Kidney epithelial cell (primary cell): ENCODE measurements at regions not wholly inside any gene's neighbourhood (a gene's known extent, or its start where the extent isn't known, plus 50 kb on each side); places are given as distances from the start of the nearest gene placed in this dataset.

Experiments used
- DNase-seq: peaks from one replicate; pipeline ENCODE4 v3.0.0-alpha.2; 2010; ENCODE audit warnings: low read depth
- H3K27me3 ChIP-seq: 2 replicates; pipeline ENCODE4 v1.6.0; 2011; ENCODE audit warnings: low read length; ENCODE audit not compliant: control insufficient read depth, insufficient read depth
- H3K36me3 ChIP-seq: 2 replicates; pipeline ENCODE4 v1.5.1; 2011; ENCODE audit warnings: low read length; ENCODE audit not compliant: control insufficient read depth, insufficient read depth
- H3K4me3 ChIP-seq: 2 replicates; pipeline ENCODE4 v1.5.1; 2011; ENCODE audit warnings: low read depth, mild to moderate bottlenecking, control low read depth, low read length
- CTCF ChIP-seq: IDR thresholded peaks from 2 replicates; pipeline ENCODE4 v1.5.1; 2011; ENCODE audit warnings: mild to moderate bottlenecking, moderate library complexity, low read length, control low read depth, inconsistent platforms; ENCODE audit not compliant: insufficient read depth, poor library complexity, severe bottlenecking

GRCh38 chr7:53101026-53101425 is 65.6 kb downstream of the POM121L12 start:
- no peak for TF ChIP-seq CTCF
- H3K36me3 ChIP-seq = no peaks in the 10 kb centered on the region
- no peaks in the 10 kb centered on the region for H3K27me3 ChIP-seq
- H3K4me3 ChIP-seq = no peak overlapping the region
- DNase-seq = no peak

DNA sequence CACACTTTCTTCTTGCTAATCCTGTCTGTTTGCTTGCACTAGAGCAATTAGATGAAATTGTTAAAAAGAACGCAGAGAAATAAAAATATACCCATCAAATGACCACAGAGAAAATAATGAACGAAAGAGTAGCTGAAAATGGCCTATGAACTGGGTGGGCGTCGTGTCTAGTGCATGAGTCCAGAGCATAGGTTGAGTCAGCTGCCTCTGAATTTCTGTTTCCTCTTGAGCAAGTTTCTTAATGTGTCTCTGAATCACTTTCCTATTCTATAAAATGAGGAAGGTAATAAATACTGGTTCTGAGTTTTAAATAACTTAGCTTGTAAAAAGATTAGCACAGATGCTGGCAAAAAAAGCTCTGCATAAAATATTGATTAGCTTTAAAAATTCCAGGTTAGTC is 75.0 kb downstream of the POM121L12 start:
- no peak for DNase-seq
- TF ChIP-seq CTCF = no peak
- Histone ChIP-seq H3K36me3 (no peaks in the 10 kb centered on the region), H3K27me3 (no peaks in the 10 kb centered on the region), H3K4me3 (no peak overlapping the region)

DNA sequence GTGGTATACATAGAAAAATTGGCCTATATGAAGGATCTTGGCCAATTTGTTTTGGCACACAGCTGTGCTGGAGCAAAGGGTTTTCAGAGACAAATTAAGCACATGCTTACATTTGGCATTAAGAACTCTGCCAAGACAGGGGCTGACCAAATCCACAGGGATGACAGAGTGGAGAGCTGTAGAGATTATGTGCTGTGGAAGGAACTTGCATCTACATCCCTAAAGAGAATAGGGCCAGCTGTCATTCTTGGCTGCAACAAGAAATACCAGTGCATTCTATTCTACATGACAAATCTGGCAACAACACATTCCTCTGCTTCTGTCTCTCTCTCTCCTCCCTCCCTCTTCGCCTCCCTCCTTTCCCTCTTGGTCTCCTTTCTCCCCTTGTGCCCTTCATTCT is 75.6 kb downstream of the POM121L12 start:
- H3K4me3 ChIP-seq = no peak overlapping the region
- no peak for DNase-seq
- H3K27me3 ChIP-seq = no peaks in the 10 kb centered on the region
- no peaks in the 10 kb centered on the region for H3K36me3 ChIP-seq
- TF ChIP-seq CTCF = no peak

DNA sequence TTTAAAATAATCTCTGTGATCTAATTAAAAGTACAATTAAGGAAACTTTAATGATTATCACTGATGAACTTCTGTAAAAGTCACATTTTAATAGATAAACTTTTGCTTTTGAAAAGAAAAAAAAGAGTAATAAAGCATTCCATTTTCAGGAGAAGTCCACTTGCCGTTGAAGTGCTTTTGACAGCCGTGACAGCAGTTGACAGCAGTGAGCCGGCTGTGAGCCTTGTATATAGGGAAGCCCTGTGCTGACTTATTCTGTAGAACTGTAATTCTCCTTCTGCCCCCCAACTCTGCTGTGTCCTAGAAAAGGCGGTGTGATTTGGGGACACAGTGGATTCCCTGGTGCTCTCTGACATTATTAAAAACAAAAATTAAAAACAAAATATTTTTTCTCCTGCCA is 78.0 kb downstream of the POM121L12 start:
- Histone ChIP-seq H3K4me3 (no peak overlapping the region), H3K27me3 (no peaks in the 10 kb centered on the region), H3K36me3 (no peaks in the 10 kb centered on the region)
- no peak for TF ChIP-seq CTCF
- no peak for DNase-seq

DNA sequence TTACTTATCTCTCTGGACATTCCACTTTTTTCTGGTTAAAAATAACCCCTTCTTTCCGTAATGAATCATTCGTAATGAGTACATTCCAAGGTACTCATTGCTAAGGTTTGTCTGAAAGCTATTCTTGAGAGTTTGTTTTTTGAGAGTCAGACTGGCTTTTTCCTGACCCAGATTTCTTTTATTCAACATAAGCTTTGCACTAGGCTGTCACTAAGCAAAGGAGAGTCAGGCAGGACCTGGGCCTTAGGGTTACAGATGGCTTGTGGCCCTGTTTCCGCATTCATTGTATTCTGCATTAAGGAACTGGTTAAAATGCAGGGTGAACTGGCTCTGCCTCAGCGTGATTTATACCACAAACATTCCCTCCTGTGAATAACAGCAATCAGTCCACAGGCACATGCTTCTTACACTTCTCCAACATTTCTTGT is 84.1 kb downstream of the POM121L12 start:
- TF ChIP-seq CTCF = no peak
- peak; percentile 34 for DNase-seq

GRCh38 chr7:53121374-53121773 is 85.9 kb downstream of the POM121L12 start:
- DNase-seq = no peak
- Histone ChIP-seq H3K27me3 (no peaks in the 10 kb centered on the region), H3K4me3 (no peak overlapping the region), H3K36me3 (no peaks in the 10 kb centered on the region)
- no peak for TF ChIP-seq CTCF

More for the DNA sequence above, 84.1 kb downstream of the POM121L12 start:
- no peaks in the 10 kb centered on the region for H3K27me3 ChIP-seq
- no peaks in the 10 kb centered on the region for H3K36me3 ChIP-seq
- no peak overlapping the region for H3K4me3 ChIP-seq
